PC-9 (cell line): ENCODE measurements at regions not wholly inside any gene's neighbourhood (a gene's known extent, or its start where the extent isn't known, plus 50 kb on each side); places are given as distances from the start of the nearest gene placed in this dataset.

ENCODE experiments used
- CTCF ChIP-seq: fragments of 200-600 bp; sonication (generic); conservative IDR thresholded peaks from 2 replicates; pipeline ENCODE4 v1.6.1; 2017; ENCODE audit warnings: mixed run types, antibody characterized with exemption, mild to moderate bottlenecking, moderate library complexity
- EZH2 ChIP-seq: fragments of 200-600 bp; sonication (generic); IDR thresholded peaks from 2 replicates; pipeline ENCODE4 v1.8.0; 2017; ENCODE audit warnings: antibody characterized with exemption, low read depth

- TF ChIP-seq CTCF, result no peak
- TF ChIP-seq EZH2, result no peak
Measured at GRCh38 chr15:39193611-39194010, 387.3 kb upstream of the THBS1 start.
